LNCAP (cell line): ENCODE measurements at regions not wholly inside any gene's neighbourhood (a gene's known extent, or its start where the extent isn't known, plus 50 kb on each side); places are given as distances from the start of the nearest gene placed in this dataset.

Experiments used
- CTCF ChIP-seq: fragments of 450-650 bp; IDR thresholded peaks from 2 replicates; pipeline ENCODE4 v1.5.1; 2017; ENCODE audit warnings: mild to moderate bottlenecking

GRCh38 chr10:43707770-43708169 lies 59.1 kb upstream of the ZNF32 start:
- no peak for TF ChIP-seq CTCF

DNA sequence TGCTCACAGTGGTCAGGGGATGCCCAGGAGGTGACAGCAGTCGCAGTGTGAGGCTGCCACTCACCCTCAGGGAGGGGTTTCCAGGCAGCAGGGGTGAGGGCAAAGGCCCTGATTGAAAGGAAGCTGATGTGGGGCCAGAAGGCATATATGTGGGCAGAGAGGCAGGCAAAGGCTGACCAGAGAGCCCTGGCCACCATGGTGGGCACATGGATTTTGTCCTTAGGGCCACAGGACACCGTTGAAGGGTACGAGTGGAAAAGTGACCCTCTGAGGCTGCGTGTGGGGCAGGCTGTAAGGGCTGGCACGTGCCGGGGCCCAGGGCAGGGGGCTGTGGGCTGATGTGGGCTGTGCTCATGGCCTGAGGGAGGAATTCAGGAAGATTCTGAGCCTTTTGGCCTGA lies 57.5 kb upstream of the ZNF32 start:
- TF ChIP-seq CTCF, result no peak

- TF ChIP-seq CTCF, result no peak
These were observed 54.6 kb upstream of the ZNF32 start for GRCh38 chr10:43703286-43703685.

DNA sequence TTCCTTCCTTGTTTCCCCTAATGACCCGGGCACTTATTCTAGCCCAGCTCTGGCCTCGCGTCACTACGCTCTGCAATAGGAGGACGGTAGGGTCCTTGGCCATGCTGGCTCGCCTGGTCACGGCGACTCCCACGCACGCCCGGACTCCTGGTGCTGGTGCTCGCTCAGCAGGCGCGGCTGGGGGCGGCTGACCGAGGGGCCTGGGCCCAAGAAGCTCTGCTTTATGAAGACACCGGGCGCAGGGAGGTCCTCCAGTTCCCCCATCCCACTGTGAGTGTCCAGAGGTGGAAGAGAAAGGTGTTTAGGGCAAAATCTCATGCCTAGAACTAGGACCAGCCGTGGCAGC lies 54.2 kb upstream of the ZNF32 start:
- TF ChIP-seq CTCF, result no peak

GRCh38 chr10:43702213-43702935 lies 53.7 kb upstream of the ZNF32 start:
- TF ChIP-seq CTCF, result no peak

GRCh38 chr10:43701295-43701694 lies 52.6 kb upstream of the ZNF32 start:
- TF ChIP-seq CTCF, result no peak

- no peak for TF ChIP-seq CTCF
These were observed 51.6 kb upstream of the ZNF32 start for GRCh38 chr10:43700306-43700705.

GRCh38 chr10:43699516-43699915 lies 50.8 kb upstream of the ZNF32 start:
- TF ChIP-seq CTCF, result no peak
